ENCODE measurements at regions not wholly inside any gene's neighbourhood (a gene's known extent, or its start where the extent isn't known, plus 50 kb on each side); places are given as distances from the start of the nearest gene placed in this dataset.

Small RNAs in the stretch of these regions (small RNA-seq; reads per million reads assigned to genes)
- 0 reads per million in 2 experiments for gene AC026402.1
